ENCODE measurements at regions not wholly inside any gene's neighbourhood (a gene's known extent, or its start where the extent isn't known, plus 50 kb on each side); places are given as distances from the start of the nearest gene placed in this dataset.

DNA sequence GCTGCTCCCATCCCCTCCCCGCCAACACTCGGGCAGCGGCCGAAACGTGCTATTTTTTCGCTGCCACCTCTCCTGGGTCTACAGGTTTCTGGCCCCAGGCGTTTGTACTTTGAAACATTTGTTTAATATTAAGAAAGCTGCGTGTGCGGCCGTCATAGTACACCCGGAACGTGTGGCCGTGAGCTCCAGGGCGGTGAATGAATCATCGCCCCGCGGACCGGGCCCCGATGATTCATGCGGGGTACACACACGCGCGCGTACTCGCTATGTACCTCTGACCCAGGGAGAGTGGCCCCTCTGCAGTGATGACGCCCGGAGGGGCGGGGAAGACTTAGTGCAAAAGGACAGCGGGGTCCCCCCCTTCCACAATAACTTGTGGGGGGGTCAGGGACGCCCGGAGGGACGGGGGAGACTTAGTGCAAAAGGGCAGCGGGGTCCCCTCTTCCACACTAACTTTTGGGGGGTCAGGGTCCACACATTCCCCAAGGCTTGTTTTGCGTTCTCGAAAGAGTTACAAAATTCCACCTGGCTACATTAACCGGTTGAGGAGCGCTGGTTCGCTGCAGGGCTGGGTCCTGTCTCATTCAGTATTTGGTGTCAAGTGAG, 56.5 kb upstream of the PCGF5 start:
- peak; percentile 70 for DNase-seq
- H3K4me1 Mint-ChIP-seq (ENCODE audit: low read depth): peaks cover 43% of the 10 kb centered on the region

DNA sequence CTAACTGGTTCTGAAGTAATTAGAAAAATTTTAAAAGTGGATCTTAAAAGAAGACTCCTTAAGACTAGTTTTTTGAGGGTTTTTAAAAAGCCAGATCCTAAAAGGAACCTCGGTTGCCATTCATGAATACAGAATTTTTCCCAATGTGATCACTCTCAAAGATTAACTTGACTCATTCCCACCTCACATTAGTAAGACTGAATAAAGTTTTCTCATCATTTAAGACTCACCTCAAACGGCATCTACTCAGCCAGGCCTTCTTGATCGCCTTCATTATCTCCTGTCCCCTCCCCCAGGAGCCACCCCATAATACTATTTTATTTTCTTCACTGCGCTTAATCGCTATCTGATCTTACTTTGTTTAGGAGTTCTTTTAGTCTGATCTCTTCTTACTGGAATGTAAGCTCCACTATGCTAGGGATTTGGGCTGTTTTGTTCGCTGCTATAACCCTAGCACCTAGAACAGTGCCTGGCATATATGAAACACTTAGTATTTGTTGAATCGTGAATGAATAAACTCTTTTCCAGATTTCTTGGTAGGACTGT, 55.9 kb upstream of the PCGF5 start:
- no peak for ATAC-seq
- no peak for DNase-seq
- Mint-ChIP-seq H3K4me1 (ENCODE audit: low read depth) (peaks cover 45% of the 10 kb centered on the region), H3K9me3 (peaks cover 11% of the 10 kb centered on the region), H3K27me3 (ENCODE audit: low read depth) (no peaks in the 10 kb centered on the region), H3K4me3 (peak overlapping the region; percentile 91), H3K36me3 (ENCODE audit: insufficient read depth) (peaks cover 12% of the 10 kb centered on the region)

More for the DNA sequence above, 56.5 kb upstream of the PCGF5 start:
- no peaks in the 10 kb centered on the region for H3K27me3 Mint-ChIP-seq (ENCODE audit: low read depth)
- peaks cover 8% of the 10 kb centered on the region for H3K36me3 Mint-ChIP-seq (ENCODE audit: insufficient read depth)
- H3K9me3 Mint-ChIP-seq: peaks cover 10% of the 10 kb centered on the region
- H3K4me3 Mint-ChIP-seq: peak overlapping the region; percentile 91
- peak; percentile 59 to 61 for ATAC-seq

- Mint-ChIP-seq H3K27me3 (ENCODE audit: low read depth) (no peaks in the 10 kb centered on the region), H3K9me3 (peaks cover 28% of the 10 kb centered on the region), H3K4me3 (no peak overlapping the region), H3K4me1 (ENCODE audit: low read depth) (peaks cover 57% of the 10 kb centered on the region), H3K36me3 (ENCODE audit: insufficient read depth) (peaks cover 27% of the 10 kb centered on the region)
- ATAC-seq: no peak
- no peak for DNase-seq
Observed at GRCh38 chr10:91167406-91167805, 53.1 kb upstream of the PCGF5 start.

- H3K36me3 Mint-ChIP-seq (ENCODE audit: insufficient read depth): peaks cover 35% of the 10 kb centered on the region
- peaks cover 28% of the 10 kb centered on the region for H3K9me3 Mint-ChIP-seq
- ATAC-seq (no peak), DNase-seq (no peak)
- H3K4me3 Mint-ChIP-seq: no peak overlapping the region
- H3K27me3 Mint-ChIP-seq (ENCODE audit: low read depth): no peaks in the 10 kb centered on the region
- H3K4me1 Mint-ChIP-seq (ENCODE audit: low read depth): peaks cover 53% of the 10 kb centered on the region
Observed at GRCh38 chr10:91170418-91170817, 50.0 kb upstream of the PCGF5 start.

All from activated T-cell treated with anti-CD3 and anti-CD28 coated beads, Interleukin-2, amount 50 U/mL, for 4 hours (primary cell).